Ovary (tissue), 7 donors: ENCODE measurements at regions not wholly inside any gene's neighbourhood (a gene's known extent, or its start where the extent isn't known, plus 50 kb on each side); places are given as distances from the start of the nearest gene placed in this dataset.

ENCODE experiments used
- DNase-seq, 5 donors: peaks; one replicate each; pipeline ENCODE4 v3.0.0-alpha.2; 2019 to 2020
- H3K27ac ChIP-seq, 2 donors: fragments of 200-600 bp; one replicate each; pipeline versions ENCODE4 v1.5.1 to v1.8.0; 2019 to 2022
- H3K27me3 ChIP-seq: fragments of 200-600 bp; one replicate; pipeline ENCODE4 v1.8.0; 2022
- H3K36me3 ChIP-seq: fragments of 200-600 bp; sonication (generic); one replicate; pipeline ENCODE4 v1.5.1; 2019
- H3K4me1 ChIP-seq: one replicate; pipeline ENCODE4 v1.8.1; 2013; ENCODE audit warnings: mild to moderate bottlenecking, moderate library complexity; ENCODE audit not compliant: insufficient read depth
- H3K4me3 ChIP-seq: fragments of 200-600 bp; sonication (generic); one replicate; pipeline ENCODE4 v1.5.1; 2017
- H3K9me3 ChIP-seq, 2 donors: fragments of 200-600 bp in 1 of 2; sonication (generic) in 1 of 2; one replicate each; pipeline versions ENCODE4 v1.5.1 to v1.8.1; 2013 to 2019; ENCODE audit warnings: mild to moderate bottlenecking in 1 of 2, moderate library complexity in 1 of 2
- CTCF ChIP-seq, 3 donors: fragments of 450-650 bp in 2 of 3; fragments of 200-600 bp in 1 of 3; IDR thresholded peaks; one replicate each; pipeline versions ENCODE4 v1.5.1 to v1.8.0; 2016 to 2022; ENCODE audit warnings: antibody characterized with exemption in 3 of 3, mild to moderate bottlenecking in 1 of 3
- EP300 ChIP-seq: sonication (generic); formaldehyde crosslinking; IDR thresholded peaks from one replicate; pipeline ENCODE4 v1.6.1; 2017; ENCODE audit warnings: antibody characterized with exemption
- POLR2A ChIP-seq: fragments of 450-650 bp; IDR thresholded peaks from one replicate; pipeline ENCODE4 v1.6.1; 2017; ENCODE audit warnings: antibody characterized with exemption, mild to moderate bottlenecking, moderate library complexity
- WGBS, 3 donors: extraction: QIAGEN DNeasy Blood & Tissue Kit in 1 of 3; methylation state at CpG; one replicate each; pipeline versions ENCODE4 v1.1.5 to v1.1.7; 2013 to 2017; 5-methylcytosine and 5-hydroxymethylcytosine counted together
- intact Hi-C, 4 donors: fragments of 100-400 bp; cut with DNase I; formaldehyde crosslinking; loops; one replicate each; pipeline versions ENCODE4 v1.11.0 to v1.15.1; 2022 to 2023
- donor health status: DM: no; HTN: no; CAD: no; lungs with moderate emphysema.
- donor health status: DM: no; HTN: no; CAD: no.
- donor health status: Bipolar disorder and iron deficiency.
- donor health status: DM: no; HTN: no; CAD: no.
- donor health status: DM: yes; HTN: yes; CAD: no.

GRCh38 chr6:163857421-163857820, 442.9 kb downstream of the QKI start:
- 66 to 72% (median 71%) methylated on average over 2 of the region's 2 CpGs for WGBS, 3 donors
- Histone ChIP-seq H3K4me1 (no peaks in the 10 kb centered on the region), H3K27ac (no peak overlapping the region), H3K9me3 (no peaks in the 10 kb centered on the region), H3K27me3 (no peaks in the 10 kb centered on the region), H3K4me3 (no peak overlapping the region), H3K36me3 (no peaks in the 10 kb centered on the region)
- intact Hi-C loops: loop anchor here in 1 of 4 donors (5.0 kb wide), 1 partner anchor 195 kb away; no protein-coding TSS in a partner anchor
- no peak for TF ChIP-seq EP300
- TF ChIP-seq POLR2A: no peak
- TF ChIP-seq CTCF (IDR thresholded peaks at IDR 0.05): no peak
- no peak for DNase-seq

GRCh38 chr6:163850874-163851273, 436.4 kb downstream of the QKI start:
- no peak overlapping the region for H3K27ac ChIP-seq
- H3K36me3 ChIP-seq: no peaks in the 10 kb centered on the region
- no peaks in the 10 kb centered on the region for H3K27me3 ChIP-seq
- H3K9me3 ChIP-seq: peaks cover 0 to 4% of the 10 kb centered on the region in 2 donors
- no peaks in the 10 kb centered on the region for H3K4me1 ChIP-seq
- H3K4me3 ChIP-seq: no peak overlapping the region
- intact Hi-C loops: no loop called here
- DNase-seq: no peak
- no peak for TF ChIP-seq EP300
- no peak for TF ChIP-seq POLR2A
- TF ChIP-seq CTCF (IDR thresholded peaks at IDR 0.05): no peak

GRCh38 chr6:163844761-163845160, 430.2 kb downstream of the QKI start:
- Histone ChIP-seq H3K4me3 (no peak overlapping the region), H3K27ac (no peak overlapping the region), H3K9me3 (no peaks in the 10 kb centered on the region), H3K36me3 (no peaks in the 10 kb centered on the region), H3K27me3 (no peaks in the 10 kb centered on the region), H3K4me1 (no peaks in the 10 kb centered on the region)
- intact Hi-C loops: loop anchor here in 1 of 4 donors (5.0 kb wide), 1 partner anchor 467 kb away; no protein-coding TSS in a partner anchor
- TF ChIP-seq EP300: no peak
- TF ChIP-seq CTCF (IDR thresholded peaks at IDR 0.05): no peak
- TF ChIP-seq POLR2A: no peak
- no peak for DNase-seq
- 56 to 68% (median 58%) methylated on average over 3 of the region's 3 CpGs for WGBS, 3 donors

GRCh38 chr6:163844357-163844756, 429.8 kb downstream of the QKI start:
- H3K9me3 ChIP-seq: no peaks in the 10 kb centered on the region
- H3K27ac ChIP-seq: no peak overlapping the region
- TF ChIP-seq POLR2A (no peak), EP300 (no peak), CTCF (IDR thresholded peaks at IDR 0.05) (no peak)
- H3K4me1 ChIP-seq: no peaks in the 10 kb centered on the region
- H3K36me3 ChIP-seq: no peaks in the 10 kb centered on the region
- no peaks in the 10 kb centered on the region for H3K27me3 ChIP-seq
- no peak for DNase-seq
- 72 to 83% (median 80%) methylated on average over 7 of the region's 7 CpGs for WGBS, 3 donors
- intact Hi-C loops: no loop called here
- no peak overlapping the region for H3K4me3 ChIP-seq
